ENCODE measurements at regions not wholly inside any gene's neighbourhood (a gene's known extent, or its start where the extent isn't known, plus 50 kb on each side); places are given as distances from the start of the nearest gene placed in this dataset.

GRCh38 chr6:19289457-19289856 is 547.7 kb upstream of the ID4 start:
- no peak for TF ChIP-seq CTCF (IDR thresholded peaks at IDR 0.05)
- TF ChIP-seq POLR2AphosphoS5 (IDR thresholded peaks at IDR 0.05), result no peak
- TF ChIP-seq POLR2A (IDR thresholded peaks at IDR 0.05), result no peak

Measured in sigmoid colon (tissue), 4 donors.